ENCODE measurements at regions not wholly inside any gene's neighbourhood (a gene's known extent, or its start where the extent isn't known, plus 50 kb on each side); places are given as distances from the start of the nearest gene placed in this dataset.

DNA sequence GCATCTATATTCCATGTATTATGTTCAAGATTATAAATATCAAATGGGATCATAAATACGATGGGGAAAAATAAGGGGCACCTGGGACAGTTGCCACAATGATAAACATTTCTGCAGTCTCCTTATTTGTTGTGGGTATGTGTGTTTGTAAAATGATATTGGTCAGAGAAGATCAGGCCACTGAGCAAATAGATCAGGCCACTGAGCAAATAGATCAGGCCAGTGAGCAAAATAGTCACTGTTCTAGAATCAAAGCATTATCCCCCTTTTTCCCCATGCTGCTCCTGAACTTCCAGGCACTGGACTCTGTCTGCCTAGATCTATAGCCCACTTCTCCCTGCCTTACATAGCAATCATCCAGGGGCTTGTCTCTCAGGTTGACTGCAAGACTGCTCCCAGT, 599.8 kb upstream of the USP24 start:
- H3K27ac ChIP-seq: no peak overlapping the region
- ChIA-PET POLR2A (ENCODE audit: low non-redundant PET) (no interaction called here), CTCF (no interaction called here)
- DNase-seq (ENCODE audit: low spot score): no peak
- TF ChIP-seq, protein P1, sequence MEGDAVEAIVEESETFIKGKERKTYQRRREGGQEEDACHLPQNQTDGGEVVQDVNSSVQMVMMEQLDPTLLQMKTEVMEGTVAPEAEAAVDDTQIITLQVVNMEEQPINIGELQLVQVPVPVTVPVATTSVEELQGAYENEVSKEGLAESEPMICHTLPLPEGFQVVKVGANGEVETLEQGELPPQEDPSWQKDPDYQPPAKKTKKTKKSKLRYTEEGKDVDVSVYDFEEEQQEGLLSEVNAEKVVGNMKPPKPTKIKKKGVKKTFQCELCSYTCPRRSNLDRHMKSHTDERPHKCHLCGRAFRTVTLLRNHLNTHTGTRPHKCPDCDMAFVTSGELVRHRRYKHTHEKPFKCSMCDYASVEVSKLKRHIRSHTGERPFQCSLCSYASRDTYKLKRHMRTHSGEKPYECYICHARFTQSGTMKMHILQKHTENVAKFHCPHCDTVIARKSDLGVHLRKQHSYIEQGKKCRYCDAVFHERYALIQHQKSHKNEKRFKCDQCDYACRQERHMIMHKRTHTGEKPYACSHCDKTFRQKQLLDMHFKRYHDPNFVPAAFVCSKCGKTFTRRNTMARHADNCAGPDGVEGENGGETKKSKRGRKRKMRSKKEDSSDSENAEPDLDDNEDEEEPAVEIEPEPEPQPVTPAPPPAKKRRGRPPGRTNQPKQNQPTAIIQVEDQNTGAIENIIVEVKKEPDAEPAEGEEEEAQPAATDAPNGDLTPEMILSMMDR (conservative IDR thresholded peaks at IDR 0.05; ENCODE audit: low read depth): no peak

DNA sequence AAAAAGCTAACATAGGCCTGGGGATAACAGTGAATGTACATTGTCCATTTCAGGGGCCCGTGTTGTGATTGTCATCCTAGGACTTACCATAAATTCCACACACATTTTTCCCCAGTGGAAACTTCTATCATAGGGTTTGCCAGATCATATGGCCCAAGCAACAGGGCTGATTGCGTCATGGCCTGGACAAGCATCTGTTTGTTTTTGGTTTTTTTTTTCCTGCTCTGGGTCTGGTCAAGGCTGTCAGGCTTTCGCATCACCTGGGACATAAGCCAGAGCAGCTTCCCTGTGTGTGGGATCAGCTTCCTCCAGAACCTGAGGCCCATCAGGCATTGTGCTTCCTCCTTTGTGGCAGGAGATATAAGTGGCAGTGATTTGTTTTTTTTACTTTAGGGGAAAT, 598.5 kb upstream of the USP24 start:
- no peak overlapping the region for H3K27ac ChIP-seq
- CTCF ChIA-PET: no interaction called here
- TF ChIP-seq, protein P1 (conservative IDR thresholded peaks at IDR 0.05; ENCODE audit: low read depth): no peak
- DNase-seq (ENCODE audit: low spot score): no peak
- POLR2A ChIA-PET (ENCODE audit: low non-redundant PET): no interaction called here

DNA sequence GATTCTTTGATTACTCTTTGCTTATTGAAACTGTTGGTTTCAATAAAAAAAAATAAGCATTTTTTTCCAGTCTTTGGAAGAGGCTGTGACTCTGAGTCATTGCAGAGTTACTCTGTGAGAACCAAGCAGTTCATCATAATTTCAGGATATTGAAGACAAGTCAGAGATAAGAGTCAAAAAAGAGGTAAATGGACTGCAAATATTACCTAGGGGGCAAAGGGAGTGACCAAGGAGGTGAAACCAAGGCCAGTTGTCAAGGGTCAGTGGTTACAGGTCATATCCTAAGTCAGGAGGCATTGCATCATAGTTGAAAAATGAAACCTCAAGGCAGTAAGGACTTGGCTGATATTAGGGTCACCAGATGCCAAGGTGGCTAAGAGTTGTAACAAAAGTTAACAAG, 597.1 kb upstream of the USP24 start:
- CTCF ChIA-PET: no interaction called here
- POLR2A ChIA-PET (ENCODE audit: low non-redundant PET): no interaction called here
- H3K27ac ChIP-seq: no peak overlapping the region
- no peak for DNase-seq (ENCODE audit: low spot score)
- TF ChIP-seq, protein P1 (conservative IDR thresholded peaks at IDR 0.05; ENCODE audit: low read depth): no peak

DNA sequence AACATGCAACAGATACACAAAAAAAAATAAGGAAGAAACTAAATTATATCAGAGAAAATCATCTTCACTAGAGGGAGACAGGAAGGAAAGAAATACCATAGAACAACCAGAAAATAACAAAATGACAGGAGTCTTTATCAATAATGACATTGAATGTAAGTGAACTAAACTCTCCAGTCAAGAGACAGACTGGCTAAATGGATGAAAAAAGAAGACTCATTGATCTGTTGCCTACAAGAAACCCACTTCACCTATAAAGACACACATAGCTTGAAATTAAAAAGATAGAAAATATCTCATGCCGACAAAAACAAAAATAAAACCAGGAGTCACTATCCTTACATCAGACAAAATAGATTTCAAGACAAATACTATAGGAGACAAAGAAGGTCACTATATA, 593.1 kb upstream of the USP24 start:
- ChIA-PET CTCF (no interaction called here), POLR2A (ENCODE audit: low non-redundant PET) (no interaction called here)
- H3K27ac ChIP-seq: no peak overlapping the region
- no peak for DNase-seq (ENCODE audit: low spot score)
- TF ChIP-seq, protein P1 (conservative IDR thresholded peaks at IDR 0.05; ENCODE audit: low read depth): no peak

DNA sequence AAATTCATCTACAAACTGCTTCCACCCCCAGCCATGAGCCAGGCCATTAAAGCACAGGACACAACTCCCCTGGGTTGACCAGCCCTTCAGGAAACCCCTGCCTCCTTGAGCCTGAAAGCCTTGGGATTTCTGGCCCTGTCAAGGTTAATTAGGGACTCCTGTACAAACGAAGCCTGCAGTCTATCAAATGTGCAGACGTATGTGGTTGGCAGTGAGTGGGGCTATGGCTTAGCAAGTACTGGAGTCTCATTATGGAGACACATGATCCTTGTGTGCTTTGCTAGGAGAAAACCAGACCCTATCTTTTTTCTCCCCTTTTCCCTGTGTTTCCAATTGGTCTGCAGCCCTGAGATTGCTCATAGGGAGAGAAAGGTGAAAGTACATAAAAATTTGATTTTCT, 588.3 kb upstream of the USP24 start:
- ChIA-PET POLR2A (ENCODE audit: low non-redundant PET) (no interaction called here), CTCF (no interaction called here)
- TF ChIP-seq, protein P1 (conservative IDR thresholded peaks at IDR 0.05; ENCODE audit: low read depth): no peak
- DNase-seq (ENCODE audit: low spot score): no peak
- H3K27ac ChIP-seq: no peak overlapping the region

DNA sequence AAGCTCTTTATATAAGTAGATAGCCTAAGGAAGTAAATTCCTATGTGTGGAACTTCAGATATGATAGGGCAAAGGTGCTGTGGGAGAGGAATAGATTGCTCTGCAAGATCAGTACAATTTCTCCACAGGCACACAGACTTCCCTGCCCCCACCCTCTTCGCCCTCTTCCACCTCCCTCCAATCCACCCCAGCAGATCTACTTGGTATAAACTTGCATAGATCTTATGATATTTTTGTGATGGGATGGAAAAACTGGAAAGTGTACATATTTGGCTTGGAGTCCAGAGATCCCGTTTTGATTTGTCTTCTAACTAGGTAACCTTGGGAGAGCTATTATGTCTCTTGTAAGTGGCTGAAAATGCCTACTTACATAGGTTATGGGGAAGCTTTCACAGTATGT, 586.3 kb upstream of the USP24 start:
- TF ChIP-seq, protein P1 (conservative IDR thresholded peaks at IDR 0.05; ENCODE audit: low read depth): no peak
- H3K27ac ChIP-seq: no peak overlapping the region
- no peak for DNase-seq (ENCODE audit: low spot score)
- POLR2A ChIA-PET (ENCODE audit: low non-redundant PET): no interaction called here
- CTCF ChIA-PET: no interaction called here

DNA sequence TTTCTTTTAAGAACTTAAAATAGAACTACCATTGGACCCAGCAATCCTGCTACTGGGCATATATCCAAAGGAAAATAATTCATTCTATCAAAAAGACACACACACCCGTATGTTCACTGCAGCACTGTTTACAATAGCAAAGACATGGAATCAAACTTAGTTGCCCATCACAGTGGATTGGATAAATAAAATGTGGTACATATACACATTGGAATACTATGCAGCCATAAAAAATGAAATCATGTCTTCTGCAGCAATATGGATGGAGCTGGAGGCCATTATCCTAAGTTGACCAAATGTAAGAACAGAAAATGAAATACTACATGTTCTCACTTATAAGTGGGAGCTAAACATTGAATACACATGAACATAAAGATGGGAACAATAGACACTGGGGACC, 585.3 kb upstream of the USP24 start:
- DNase-seq (ENCODE audit: low spot score): no peak
- ChIA-PET CTCF (no interaction called here), POLR2A (ENCODE audit: low non-redundant PET) (no interaction called here)
- no peak overlapping the region for H3K27ac ChIP-seq
- TF ChIP-seq, protein P1 (conservative IDR thresholded peaks at IDR 0.05; ENCODE audit: low read depth): no peak

All from RWPE1 (cell line).